ENCODE measurements at regions not wholly inside any gene's neighbourhood (a gene's known extent, or its start where the extent isn't known, plus 50 kb on each side); places are given as distances from the start of the nearest gene placed in this dataset.

DNA sequence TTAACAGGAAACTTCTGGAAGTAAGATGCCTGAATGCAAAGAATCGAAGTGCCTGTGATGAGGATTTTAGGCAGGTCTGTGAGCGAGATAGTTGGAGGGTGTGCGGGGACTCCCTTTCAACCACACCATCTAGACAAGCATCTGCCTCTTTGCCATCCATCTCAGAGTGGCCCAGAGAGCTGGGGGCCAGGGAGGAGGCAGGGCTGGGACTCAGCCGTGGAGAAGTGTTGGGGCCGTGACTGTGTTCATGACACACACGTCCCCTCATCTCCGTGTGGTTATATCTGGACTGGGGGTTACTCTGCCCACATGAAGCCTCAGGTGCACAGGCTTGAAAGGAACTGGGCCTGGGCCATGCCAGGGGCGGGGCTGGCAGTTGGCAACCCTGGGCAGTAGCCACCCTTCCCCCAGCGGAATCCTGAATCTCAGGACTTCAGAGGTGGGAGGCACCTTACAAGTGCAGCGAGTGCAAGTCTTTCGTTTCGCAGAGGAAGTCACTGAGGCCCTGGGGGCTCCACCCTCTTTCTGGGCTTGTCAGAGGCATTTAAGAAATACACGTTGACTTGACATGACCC is 112.5 kb downstream of the SLC4A3 start:
- Histone ChIP-seq H3K27me3 (no peaks in the 10 kb centered on the region), H3K36me3 (no peaks in the 10 kb centered on the region), H3K4me1 (no peaks in the 10 kb centered on the region), H3K9me3 (no peaks in the 10 kb centered on the region), H3K27ac (no peak overlapping the region), H3K4me3 (no peak overlapping the region)
- no peak for DNase-seq
- TF ChIP-seq POLR2AphosphoS5 (IDR thresholded peaks at IDR 0.05) = no peak
- intact Hi-C loops (cut with DNase I; ENCODE audit: low total_unique reads) (no loop called here), in situ Hi-C loops (cut with MboI; ENCODE audit: low pct_ligation_motif_present in 1 of 4, low pct_unique_long_range_greater_than_20kb in 1 of 4, low sequenced_read_pairs in 3 of 4) (loop anchor here in 1 of 4 donors (25.0 kb wide), 1 partner anchor 1847 kb away; no protein-coding TSS in a partner anchor)
- WGBS, 2 donors (ENCODE audit: low coverage in 1 of 2) = 81% methylated on average over 13 of the region's 13 CpGs; no CpG with 5 or more reads in 1 of the 2 donors

DNA sequence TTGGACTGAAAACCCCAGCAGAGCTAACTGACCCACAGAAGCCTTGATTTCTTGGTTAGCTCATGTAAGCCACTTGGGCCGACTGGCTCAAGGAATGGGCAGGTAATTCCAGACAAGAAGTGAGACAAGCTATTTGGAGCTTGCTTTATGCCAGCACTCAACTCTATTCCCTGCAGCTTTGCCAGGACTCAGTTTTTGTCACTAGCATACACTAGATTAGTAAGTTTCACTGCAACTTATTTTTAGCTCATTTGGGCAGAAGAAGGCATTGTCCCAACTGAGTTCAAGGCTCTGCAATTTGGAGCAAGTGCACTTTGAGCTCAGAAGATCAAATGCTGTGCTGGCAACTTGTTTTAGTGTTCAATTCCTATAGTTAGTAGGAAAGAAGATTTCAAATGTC is 116.1 kb downstream of the SLC4A3 start:
- 73% methylated on average over 1 of the region's 1 CpG; no CpG with 5 or more reads in 1 of the 2 donors for WGBS, 2 donors (ENCODE audit: low coverage in 1 of 2)

DNA sequence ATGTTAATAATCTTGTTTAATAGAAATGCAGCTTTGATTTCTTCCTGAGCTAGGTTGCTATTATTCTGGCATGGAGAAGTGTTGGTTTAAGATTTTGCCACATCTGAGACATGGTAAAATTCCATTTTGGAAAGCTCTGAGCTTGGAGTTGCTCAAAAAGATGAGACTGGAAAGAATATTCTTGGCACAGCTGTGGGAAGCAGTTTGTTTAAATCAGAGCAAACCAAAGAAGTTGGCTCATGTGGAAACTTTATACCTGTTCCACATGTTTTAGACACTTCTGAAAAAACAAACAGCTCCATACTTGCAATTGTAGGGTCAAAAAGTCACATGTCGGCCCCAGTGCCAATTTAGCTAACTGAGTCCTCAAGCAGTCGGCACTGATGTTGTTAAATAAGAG is 116.6 kb downstream of the SLC4A3 start:
- Histone ChIP-seq H3K27me3 (no peaks in the 10 kb centered on the region), H3K36me3 (no peaks in the 10 kb centered on the region), H3K9me3 (no peaks in the 10 kb centered on the region), H3K4me3 (no peak overlapping the region), H3K4me1 (no peaks in the 10 kb centered on the region), H3K27ac (no peak overlapping the region)
- TF ChIP-seq POLR2A (IDR thresholded peaks at IDR 0.05) (no peak), POLR2AphosphoS5 (IDR thresholded peaks at IDR 0.05) (no peak), EP300 (IDR thresholded peaks at IDR 0.05; ENCODE audit: low read depth) (no peak)
- TF ChIP-seq, protein P1, sequence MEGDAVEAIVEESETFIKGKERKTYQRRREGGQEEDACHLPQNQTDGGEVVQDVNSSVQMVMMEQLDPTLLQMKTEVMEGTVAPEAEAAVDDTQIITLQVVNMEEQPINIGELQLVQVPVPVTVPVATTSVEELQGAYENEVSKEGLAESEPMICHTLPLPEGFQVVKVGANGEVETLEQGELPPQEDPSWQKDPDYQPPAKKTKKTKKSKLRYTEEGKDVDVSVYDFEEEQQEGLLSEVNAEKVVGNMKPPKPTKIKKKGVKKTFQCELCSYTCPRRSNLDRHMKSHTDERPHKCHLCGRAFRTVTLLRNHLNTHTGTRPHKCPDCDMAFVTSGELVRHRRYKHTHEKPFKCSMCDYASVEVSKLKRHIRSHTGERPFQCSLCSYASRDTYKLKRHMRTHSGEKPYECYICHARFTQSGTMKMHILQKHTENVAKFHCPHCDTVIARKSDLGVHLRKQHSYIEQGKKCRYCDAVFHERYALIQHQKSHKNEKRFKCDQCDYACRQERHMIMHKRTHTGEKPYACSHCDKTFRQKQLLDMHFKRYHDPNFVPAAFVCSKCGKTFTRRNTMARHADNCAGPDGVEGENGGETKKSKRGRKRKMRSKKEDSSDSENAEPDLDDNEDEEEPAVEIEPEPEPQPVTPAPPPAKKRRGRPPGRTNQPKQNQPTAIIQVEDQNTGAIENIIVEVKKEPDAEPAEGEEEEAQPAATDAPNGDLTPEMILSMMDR (IDR thresholded peaks at IDR 0.05) = no peak
- in situ Hi-C loops (cut with MboI; ENCODE audit: low pct_ligation_motif_present in 1 of 4, low pct_unique_long_range_greater_than_20kb in 1 of 4, low sequenced_read_pairs in 3 of 4) = loop anchor here in 1 of 4 donors (25.0 kb wide), 1 partner anchor 1843 kb away; no protein-coding TSS in a partner anchor
- WGBS, 2 donors (ENCODE audit: low coverage in 1 of 2) = 76 to 83% methylated on average over 2 of the region's 2 CpGs
- intact Hi-C loops (cut with DNase I; ENCODE audit: low total_unique reads) = no loop called here
- no peak for DNase-seq

More for the DNA sequence above, 116.1 kb downstream of the SLC4A3 start:
- no peak for DNase-seq
- intact Hi-C loops (cut with DNase I; ENCODE audit: low total_unique reads) = no loop called here
- Histone ChIP-seq H3K9me3 (no peaks in the 10 kb centered on the region), H3K4me3 (no peak overlapping the region), H3K27ac (no peak overlapping the region), H3K36me3 (no peaks in the 10 kb centered on the region), H3K27me3 (no peaks in the 10 kb centered on the region), H3K4me1 (no peaks in the 10 kb centered on the region)
- in situ Hi-C loops (cut with MboI; ENCODE audit: low pct_ligation_motif_present in 1 of 4, low pct_unique_long_range_greater_than_20kb in 1 of 4, low sequenced_read_pairs in 3 of 4) = loop anchor here in 1 of 4 donors (25.0 kb wide), 1 partner anchor 1844 kb away; no protein-coding TSS in a partner anchor
- TF ChIP-seq, protein P1 (IDR thresholded peaks at IDR 0.05) = no peak
- TF ChIP-seq POLR2AphosphoS5 (IDR thresholded peaks at IDR 0.05) (no peak), EP300 (IDR thresholded peaks at IDR 0.05; ENCODE audit: low read depth) (no peak), POLR2A (IDR thresholded peaks at IDR 0.05) (no peak)

DNA sequence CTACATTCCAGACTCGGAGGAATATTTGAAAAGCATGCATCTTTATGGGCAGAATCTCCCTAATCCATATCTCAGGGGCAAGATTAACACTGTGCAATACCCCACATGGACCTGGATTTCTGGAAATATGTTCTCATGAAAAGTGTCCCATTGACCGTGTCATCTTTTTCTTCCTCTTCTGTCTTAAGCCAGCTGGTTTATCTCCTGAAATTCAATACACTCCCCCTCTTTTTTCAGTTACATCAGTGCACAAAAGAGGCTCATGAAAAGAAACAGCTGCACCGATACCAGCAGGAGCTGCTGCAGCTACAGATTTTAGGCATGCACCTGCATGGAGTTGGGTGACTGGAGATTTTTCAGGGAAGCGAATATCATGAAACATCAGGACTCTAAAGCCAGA is 117.2 kb downstream of the SLC4A3 start:
- in situ Hi-C loops (cut with MboI; ENCODE audit: low pct_ligation_motif_present in 1 of 4, low pct_unique_long_range_greater_than_20kb in 1 of 4, low sequenced_read_pairs in 3 of 4) = loop anchor here in 1 of 4 donors (25.0 kb wide), 1 partner anchor 1843 kb away; no protein-coding TSS in a partner anchor
- TF ChIP-seq POLR2A (IDR thresholded peaks at IDR 0.05) (no peak), EP300 (IDR thresholded peaks at IDR 0.05; ENCODE audit: low read depth) (no peak), POLR2AphosphoS5 (IDR thresholded peaks at IDR 0.05) (no peak)
- TF ChIP-seq, protein P1 (IDR thresholded peaks at IDR 0.05) = no peak
- no peak for DNase-seq
- no peak overlapping the region for H3K4me3 ChIP-seq
- no peaks in the 10 kb centered on the region for H3K4me1 ChIP-seq
- 62 to 70% methylated on average over 3 to 4 of the region's 4 CpGs for WGBS, 2 donors (ENCODE audit: low coverage in 1 of 2)
- H3K36me3 ChIP-seq = no peaks in the 10 kb centered on the region
- H3K27me3 ChIP-seq = no peaks in the 10 kb centered on the region
- no peak overlapping the region for H3K27ac ChIP-seq
- intact Hi-C loops (cut with DNase I; ENCODE audit: low total_unique reads) = no loop called here
- H3K9me3 ChIP-seq = no peaks in the 10 kb centered on the region

Measured in transverse colon (tissue), 4 donors.